H1 (cell line): ENCODE measurements at regions not wholly inside any gene's neighbourhood (a gene's known extent, or its start where the extent isn't known, plus 50 kb on each side); places are given as distances from the start of the nearest gene placed in this dataset.

Experiments used
- CTCF ChIA-PET: fragments of 300-600 bp; sonication (Branson Sonifier 250); formaldehyde crosslinking; loops from one replicate; lab custom pipeline; 2021; ENCODE audit not compliant: partially characterized antibody; lab: Charles Lee
- POLR2A ChIA-PET: fragments of 300-600 bp; sonication (Branson Sonifier 250); formaldehyde crosslinking; loops from one replicate; lab custom pipeline; 2021; ENCODE audit warnings: inconsistent platforms; ENCODE audit not compliant: partially characterized antibody; lab: Charles Lee
- DNase-seq, 2 experiments: peaks; one replicate each; pipeline versions ENCODE4 v3.0.0 to v3.0.0-alpha.2; 2010 to 2022; ENCODE audit warnings: low spot score in 2 of 2, low read depth in 1 of 2, mixed read lengths in 1 of 2
- FAIRE-seq: peaks from 2 replicates; lab custom pipeline; 2011; peaks lifted over from hg19 to GRCh38; lab: Jason Lieb, UNC
- H2AFZ ChIP-seq: 2 replicates; pipeline ENCODE4 v1.8.1; 2012; ENCODE audit warnings: low read length, inconsistent platforms
- H2AK5ac ChIP-seq: 2 replicates; pipeline ENCODE4 v1.6.1; 2013; ENCODE audit warnings: low read depth, low read length
- H2BK120ac ChIP-seq: replicated peaks from 2 replicates; pipeline ENCODE3; 2013; ENCODE audit warnings: low read depth, low read length, inconsistent platforms
- H2BK12ac ChIP-seq: 2 replicates; pipeline ENCODE4 v1.6.1; 2013; ENCODE audit warnings: low read depth, low read length
- H2BK15ac ChIP-seq: 2 replicates; pipeline ENCODE4 v1.6.1; 2013; ENCODE audit warnings: low read length
- H2BK20ac ChIP-seq: 2 replicates; pipeline ENCODE4 v1.6.1; 2013; ENCODE audit warnings: low read length
- H2BK5ac ChIP-seq: 2 replicates; pipeline ENCODE4 v1.6.1; 2013; ENCODE audit warnings: low read depth, low read length
- H3K14ac ChIP-seq: 2 replicates; pipeline ENCODE4 v1.6.1; 2013; ENCODE audit warnings: inconsistent platforms; ENCODE audit not compliant: insufficient read length
- H3K18ac ChIP-seq: 2 replicates; pipeline ENCODE4 v1.6.1; 2013; ENCODE audit warnings: low read length; ENCODE audit errors: extremely low read depth
- H3K23ac ChIP-seq: 2 replicates; pipeline ENCODE4 v1.6.1; 2013; ENCODE audit warnings: inconsistent platforms; ENCODE audit not compliant: insufficient read length
- H3K23me2 ChIP-seq: 2 replicates; pipeline ENCODE4 v1.6.1; 2013; ENCODE audit warnings: low read depth, low read length
- H3K27ac ChIP-seq: 2 replicates; pipeline ENCODE4 v1.6.1; 2011; ENCODE audit warnings: low read depth, low read length, inconsistent platforms
- H3K27me3 ChIP-seq, 4 experiments: replicated peaks in 1 of 4; 1 replicate in 1 of 4; 2 replicates in 3 of 4; pipeline versions ENCODE4 v1.6.1 to v1.8.1; 2011 to 2013; ENCODE audit warnings: low read length in 3 of 4, mild to moderate bottlenecking in 3 of 4, inconsistent platforms in 2 of 4, mixed read lengths in 2 of 4, moderate library complexity in 1 of 4; ENCODE audit not compliant: control insufficient read depth in 3 of 4, insufficient read depth in 3 of 4; ENCODE audit errors: extremely low read depth in 1 of 4
- H3K36me3 ChIP-seq, 4 experiments: 2 replicates each; pipeline versions ENCODE4 v1.6.1 to v1.8.1; 2011 to 2013; ENCODE audit warnings: mild to moderate bottlenecking in 4 of 4, low read length in 3 of 4, moderate library complexity in 2 of 4, control low read depth in 1 of 4, inconsistent platforms in 1 of 4; ENCODE audit not compliant: insufficient read depth in 4 of 4, control insufficient read depth in 2 of 4
- H3K4ac ChIP-seq: replicated peaks from 2 replicates; pipeline ENCODE3; 2013; ENCODE audit warnings: low read length, low read depth, mixed read lengths, inconsistent platforms; ENCODE audit not compliant: insufficient read length
- H3K4me1 ChIP-seq, 4 experiments: replicated peaks in 1 of 4; 1 replicate in 1 of 4; 2 replicates in 3 of 4; pipeline versions ENCODE4 v1.6.1 to v1.8.1; 2011 to 2013; ENCODE audit warnings: low read length in 3 of 4, inconsistent platforms in 2 of 4, mixed read lengths in 1 of 4; ENCODE audit not compliant: insufficient read depth in 4 of 4, control insufficient read depth in 3 of 4
- H3K4me2 ChIP-seq, 2 experiments: 2 replicates each; pipeline versions ENCODE4 v1.6.1 to v1.8.1; 2011 to 2013; ENCODE audit warnings: low read depth in 2 of 2, low read length in 2 of 2, control low read depth in 1 of 2, inconsistent platforms in 1 of 2, mild to moderate bottlenecking in 1 of 2; ENCODE audit not compliant: insufficient read depth in 1 of 2
- H3K4me3 ChIP-seq, 4 experiments: fragments of 200-600, 300-600 bp in 1 of 4; sonication (generic), shearing (Covaris generic), sonication (Bioruptor Twin) in 1 of 4; 2 replicates each; pipeline versions ENCODE4 v1.5.1 to v1.8.1; 2011 to 2016; ENCODE audit warnings: low read length in 4 of 4, low read depth in 3 of 4, control low read depth in 2 of 4, inconsistent platforms in 2 of 4, mild to moderate bottlenecking in 2 of 4, mixed read lengths in 1 of 4, moderate library complexity in 1 of 4; ENCODE audit not compliant: insufficient read depth in 2 of 4; ENCODE audit errors: extremely low read depth in 1 of 4
- H3K56ac ChIP-seq: replicated peaks from 2 replicates; pipeline ENCODE3; 2013; ENCODE audit warnings: low read depth, mild to moderate bottlenecking, mixed read lengths, low read length, inconsistent platforms; ENCODE audit not compliant: insufficient read length
- H3K79me1 ChIP-seq: 2 replicates; pipeline ENCODE4 v1.6.1; 2013; ENCODE audit warnings: low read depth, low read length, control low read depth
- H3K79me2 ChIP-seq, 2 experiments: 2 replicates each; pipeline versions ENCODE4 v1.6.1 to v1.8.1; 2012 to 2013; ENCODE audit warnings: low read length in 2 of 2, mild to moderate bottlenecking in 2 of 2, inconsistent platforms in 1 of 2; ENCODE audit not compliant: insufficient read depth in 2 of 2, control insufficient read depth in 1 of 2
- H3K9ac ChIP-seq, 4 experiments: replicated peaks in 1 of 4; 1 replicate in 1 of 4; 2 replicates in 3 of 4; pipeline versions ENCODE4 v1.6.1 to v1.8.1; 2011 to 2013; ENCODE audit warnings: low read depth in 3 of 4, low read length in 3 of 4, control low read depth in 2 of 4, mild to moderate bottlenecking in 2 of 4, moderate library complexity in 2 of 4, inconsistent platforms in 1 of 4; ENCODE audit errors: extremely low read depth in 1 of 4
- H3K9me3 ChIP-seq, 2 experiments: 2 replicates each; pipeline versions ENCODE4 v1.6.1 to v1.8.1; 2012 to 2013; ENCODE audit warnings: mild to moderate bottlenecking in 2 of 2, moderate library complexity in 2 of 2, control low read depth in 1 of 2, inconsistent platforms in 1 of 2, low read depth in 1 of 2, low read length in 1 of 2, mixed read lengths in 1 of 2; ENCODE audit not compliant: insufficient read depth in 2 of 2
- H4K20me1 ChIP-seq, 2 experiments: replicated peaks in 1 of 2; 2 replicates each; pipeline versions ENCODE3 to v1.8.1; 2011 to 2013; ENCODE audit warnings: inconsistent platforms in 2 of 2, low read length in 2 of 2, mild to moderate bottlenecking in 1 of 2; ENCODE audit not compliant: insufficient read depth in 2 of 2, control insufficient read depth in 1 of 2
- H4K5ac ChIP-seq: 2 replicates; pipeline ENCODE4 v1.6.1; 2013; ENCODE audit warnings: low read length, low read depth, mixed read lengths, inconsistent platforms; ENCODE audit not compliant: insufficient read length
- H4K8ac ChIP-seq: 2 replicates; pipeline ENCODE4 v1.8.0; 2013; ENCODE audit warnings: mild to moderate bottlenecking, moderate library complexity, low read length, inconsistent platforms; ENCODE audit not compliant: insufficient read depth; ENCODE audit errors: extremely low read depth
- H4K91ac ChIP-seq: replicated peaks from 2 replicates; pipeline ENCODE3; 2013; ENCODE audit warnings: low read length, mixed read lengths, inconsistent platforms; ENCODE audit not compliant: insufficient read length
- CTBP2 ChIP-seq: IDR thresholded peaks from 2 replicates; pipeline ENCODE4 v1.7.0; 2011; ENCODE audit warnings: borderline replicate concordance, mild to moderate bottlenecking, moderate library complexity, mixed read lengths, low read length; ENCODE audit not compliant: insufficient read depth, insufficient read length
- HDAC6 ChIP-seq: IDR thresholded peaks from one replicate; pipeline ENCODE4 v1.7.1; 2012; ENCODE audit warnings: low read depth, mild to moderate bottlenecking, inconsistent platforms, low read length, moderate library complexity
- POU5F1 ChIP-seq: IDR thresholded peaks from 2 replicates; pipeline ENCODE4 v1.6.1; 2011; ENCODE audit warnings: low read depth, mild to moderate bottlenecking, low read length, moderate library complexity
- RAD21 ChIP-seq, 2 experiments: IDR thresholded peaks in 1 of 2; conservative IDR thresholded peaks in 1 of 2; 2 replicates each; pipeline ENCODE4 v1.6.1; 2011; ENCODE audit warnings: low read depth in 2 of 2, low read length in 2 of 2, improper control_type of control experiment in 1 of 2, inconsistent platforms in 1 of 2, mild to moderate bottlenecking in 1 of 2, moderate library complexity in 1 of 2
- RFX5 ChIP-seq: IDR thresholded peaks from 2 replicates; pipeline ENCODE4 v1.6.1; 2011; ENCODE audit warnings: low read depth, low read length, improper control_type of control experiment, borderline replicate concordance
- SP1 ChIP-seq: IDR thresholded peaks from 2 replicates; pipeline ENCODE4 v1.6.1; 2011; ENCODE audit warnings: low read depth, low read length
- SP2 ChIP-seq: IDR thresholded peaks from 2 replicates; pipeline ENCODE4 v1.6.1; 2012; ENCODE audit warnings: mild to moderate bottlenecking, low read length, inconsistent platforms
- TAF1 ChIP-seq: IDR thresholded peaks from 2 replicates; pipeline ENCODE4 v1.6.1; 2011; ENCODE audit warnings: mild to moderate bottlenecking, low read depth, low read length
- TF ChIP-seq, protein P1 (sequence below): IDR thresholded peaks from 2 replicates; pipeline ENCODE4 v1.6.1; 2012; ENCODE audit warnings: low read length, inconsistent platforms
- TF ChIP-seq, protein P2 (sequence below): IDR thresholded peaks from 2 replicates; pipeline ENCODE4 v1.6.1; 2012; ENCODE audit warnings: inconsistent platforms
- TF ChIP-seq, protein P3 (sequence below), 3 experiments: IDR thresholded peaks; 1 replicate in 2 of 3; 2 replicates in 1 of 3; pipeline versions ENCODE4 v1.5.1 to v1.6.1; 2011; ENCODE audit warnings: low read length in 3 of 3, mild to moderate bottlenecking in 3 of 3, inconsistent platforms in 2 of 3, low read depth in 1 of 3, moderate library complexity in 1 of 3; ENCODE audit not compliant: insufficient read depth in 1 of 3; ENCODE audit errors: control extremely low read depth in 1 of 3

DNA sequence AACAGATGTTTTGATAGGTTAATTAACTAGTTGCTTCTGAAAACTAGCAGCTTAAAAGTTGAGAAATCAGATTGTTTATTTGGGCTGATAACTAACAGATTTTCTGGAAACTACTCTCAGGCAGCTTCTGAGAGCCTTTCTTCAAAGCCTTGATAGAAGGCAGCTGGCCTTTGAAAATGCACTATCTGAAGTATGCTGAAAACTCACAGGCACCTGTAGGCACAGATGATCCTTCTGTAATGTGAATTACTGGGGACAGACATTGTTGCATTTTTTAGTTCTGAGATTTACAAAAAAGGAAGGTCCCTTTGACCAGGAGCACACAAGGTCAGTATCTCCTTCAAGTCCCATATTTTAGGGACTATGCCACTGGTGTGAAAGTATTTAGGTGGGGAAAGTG is 460.8 kb upstream of the CNTN5 start:
- Histone ChIP-seq H3K36me3 (no peaks in the 10 kb centered on the region), H4K91ac (no peak overlapping the region), H2BK120ac (no peak overlapping the region), H3K18ac (no peak overlapping the region), H2AFZ (no peak overlapping the region), H3K9ac (no peak overlapping the region), H2BK15ac (no peak overlapping the region), H3K23me2 (no peaks in the 10 kb centered on the region), H3K14ac (no peak overlapping the region), H3K23ac (no peak overlapping the region), H3K4me2 (no peak overlapping the region), H4K20me1 (no peaks in the 10 kb centered on the region), H3K79me2 (no peaks in the 10 kb centered on the region), H3K4me1 (no peaks in the 10 kb centered on the region), H3K4ac (no peak overlapping the region), H3K27ac (no peak overlapping the region), H3K27me3 (no peaks in the 10 kb centered on the region), H2AK5ac (no peak overlapping the region), H4K8ac (no peak overlapping the region), H3K79me1 (no peaks in the 10 kb centered on the region), H3K9me3 (no peaks in the 10 kb centered on the region), H3K56ac (no peak overlapping the region), H2BK5ac (no peak overlapping the region), H4K5ac (no peak overlapping the region), H2BK12ac (no peak overlapping the region), H2BK20ac (no peak overlapping the region), H3K4me3 (no peak overlapping the region)
- ChIA-PET POLR2A (no interaction called here), CTCF (interaction anchor here (1.1 kb wide), 1 partner anchor 14 kb away, joined by 3 read pairs; no protein-coding TSS in a partner anchor)
- no peak for DNase-seq
- no peak for FAIRE-seq
- TF ChIP-seq, protein P1, sequence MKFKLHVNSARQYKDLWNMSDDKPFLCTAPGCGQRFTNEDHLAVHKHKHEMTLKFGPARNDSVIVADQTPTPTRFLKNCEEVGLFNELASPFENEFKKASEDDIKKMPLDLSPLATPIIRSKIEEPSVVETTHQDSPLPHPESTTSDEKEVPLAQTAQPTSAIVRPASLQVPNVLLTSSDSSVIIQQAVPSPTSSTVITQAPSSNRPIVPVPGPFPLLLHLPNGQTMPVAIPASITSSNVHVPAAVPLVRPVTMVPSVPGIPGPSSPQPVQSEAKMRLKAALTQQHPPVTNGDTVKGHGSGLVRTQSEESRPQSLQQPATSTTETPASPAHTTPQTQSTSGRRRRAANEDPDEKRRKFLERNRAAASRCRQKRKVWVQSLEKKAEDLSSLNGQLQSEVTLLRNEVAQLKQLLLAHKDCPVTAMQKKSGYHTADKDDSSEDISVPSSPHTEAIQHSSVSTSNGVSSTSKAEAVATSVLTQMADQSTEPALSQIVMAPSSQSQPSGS = no peak
- TF ChIP-seq, protein P2, sequence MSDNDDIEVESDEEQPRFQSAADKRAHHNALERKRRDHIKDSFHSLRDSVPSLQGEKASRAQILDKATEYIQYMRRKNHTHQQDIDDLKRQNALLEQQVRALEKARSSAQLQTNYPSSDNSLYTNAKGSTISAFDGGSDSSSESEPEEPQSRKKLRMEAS = no peak
- TF ChIP-seq, protein P3, sequence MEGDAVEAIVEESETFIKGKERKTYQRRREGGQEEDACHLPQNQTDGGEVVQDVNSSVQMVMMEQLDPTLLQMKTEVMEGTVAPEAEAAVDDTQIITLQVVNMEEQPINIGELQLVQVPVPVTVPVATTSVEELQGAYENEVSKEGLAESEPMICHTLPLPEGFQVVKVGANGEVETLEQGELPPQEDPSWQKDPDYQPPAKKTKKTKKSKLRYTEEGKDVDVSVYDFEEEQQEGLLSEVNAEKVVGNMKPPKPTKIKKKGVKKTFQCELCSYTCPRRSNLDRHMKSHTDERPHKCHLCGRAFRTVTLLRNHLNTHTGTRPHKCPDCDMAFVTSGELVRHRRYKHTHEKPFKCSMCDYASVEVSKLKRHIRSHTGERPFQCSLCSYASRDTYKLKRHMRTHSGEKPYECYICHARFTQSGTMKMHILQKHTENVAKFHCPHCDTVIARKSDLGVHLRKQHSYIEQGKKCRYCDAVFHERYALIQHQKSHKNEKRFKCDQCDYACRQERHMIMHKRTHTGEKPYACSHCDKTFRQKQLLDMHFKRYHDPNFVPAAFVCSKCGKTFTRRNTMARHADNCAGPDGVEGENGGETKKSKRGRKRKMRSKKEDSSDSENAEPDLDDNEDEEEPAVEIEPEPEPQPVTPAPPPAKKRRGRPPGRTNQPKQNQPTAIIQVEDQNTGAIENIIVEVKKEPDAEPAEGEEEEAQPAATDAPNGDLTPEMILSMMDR (IDR thresholded peaks at IDR 0.05; ENCODE audit: control extremely low read depth in 1 of 3, insufficient read depth in 1 of 3, low read depth in 1 of 3, low read length in 3 of 3) = no peak
- no peak for TF ChIP-seq TAF1
- no peak for TF ChIP-seq RAD21 (IDR thresholded peaks at IDR 0.05 in 1 of 2, conservative IDR thresholded peaks at IDR 0.05 in 1 of 2; ENCODE audit: low read depth in 2 of 2, low read length in 2 of 2)
- TF ChIP-seq CTBP2 = no peak
- no peak for TF ChIP-seq RFX5
- TF ChIP-seq HDAC6 = no peak
- no peak for TF ChIP-seq SP1
- no peak for TF ChIP-seq SP2
- TF ChIP-seq POU5F1 = no peak
